ENCODE measurements at regions not wholly inside any gene's neighbourhood (a gene's known extent, or its start where the extent isn't known, plus 50 kb on each side); places are given as distances from the start of the nearest gene placed in this dataset.

GRCh38 chr6:7671581-7671980 is 54.3 kb upstream of the BMP6 start:
- Mint-ChIP-seq H3K4me3 (no peak overlapping the region), H3K4me1 (peaks cover 3% of the 10 kb centered on the region), H3K27me3 (ENCODE audit: low read depth in 3 of 3) (peaks cover 2 to 8% (median 3%) of the 10 kb centered on the region in 3 donors), H3K27ac (no peak overlapping the region), H3K9me3 (peaks cover 0 to 1% (median 0%) of the 10 kb centered on the region in 7 donors), H3K36me3 (no peaks in the 10 kb centered on the region)
- intact Hi-C loops (cut with micrococcal nuclease): no loop called here
- Histone ChIP-seq H3K4me2 (replicated peaks; ENCODE audit: extremely low read depth, low read length, poor library complexity, severe bottlenecking) (no peak overlapping the region), H3K9ac (ENCODE audit: insufficient read depth, low read length, poor library complexity, severe bottlenecking) (no peak overlapping the region), H3K27ac (ENCODE audit: low read depth in 1 of 2, low read length in 2 of 2) (no peak overlapping the region), H3K36me3 (replicated peaks in 1 of 2; ENCODE audit: control insufficient read depth in 1 of 2, insufficient read depth in 2 of 2, low read length in 2 of 2) (no peaks in the 10 kb centered on the region), H3K4me1 (ENCODE audit: control insufficient read depth in 1 of 2, insufficient read depth in 2 of 2, low read length in 2 of 2) (no peaks in the 10 kb centered on the region), H2AFZ (ENCODE audit: insufficient read depth, low read depth, low read length, poor library complexity, severe bottlenecking) (no peak overlapping the region), H3K4me3 (replicated peaks in 1 of 3; ENCODE audit: low read depth in 2 of 3, low read length in 3 of 3) (no peak overlapping the region), H3K79me2 (ENCODE audit: insufficient read depth, low read length) (no peaks in the 10 kb centered on the region), H4K20me1 (ENCODE audit: insufficient read depth, low read length) (no peaks in the 10 kb centered on the region), H3K9me3 (replicated peaks in 1 of 2; ENCODE audit: control insufficient read depth in 1 of 2, insufficient read depth in 1 of 2, low read length in 2 of 2) (no peaks in the 10 kb centered on the region), H3K27me3 (ENCODE audit: control insufficient read depth in 2 of 2, insufficient read depth in 2 of 2, low read length in 2 of 2) (no peaks in the 10 kb centered on the region)
- no peak for TF ChIP-seq CTCF (IDR thresholded peaks at IDR 0.05)
- no peak for DNase-seq
- no CpG with 5 or more reads among the region's 3 CpGs for WGBS (ENCODE audit: insufficient coverage)

- TF ChIP-seq CTCF (IDR thresholded peaks at IDR 0.05): no peak
- Histone ChIP-seq H3K36me3 (replicated peaks in 1 of 2; ENCODE audit: control insufficient read depth in 1 of 2, insufficient read depth in 2 of 2, low read length in 2 of 2) (no peaks in the 10 kb centered on the region), H3K4me1 (ENCODE audit: control insufficient read depth in 1 of 2, insufficient read depth in 2 of 2, low read length in 2 of 2) (no peaks in the 10 kb centered on the region), H3K9ac (ENCODE audit: insufficient read depth, low read length, poor library complexity, severe bottlenecking) (no peak overlapping the region), H3K9me3 (replicated peaks in 1 of 2; ENCODE audit: control insufficient read depth in 1 of 2, insufficient read depth in 1 of 2, low read length in 2 of 2) (no peaks in the 10 kb centered on the region), H3K79me2 (ENCODE audit: insufficient read depth, low read length) (no peaks in the 10 kb centered on the region), H4K20me1 (ENCODE audit: insufficient read depth, low read length) (no peaks in the 10 kb centered on the region), H2AFZ (ENCODE audit: insufficient read depth, low read depth, low read length, poor library complexity, severe bottlenecking) (no peak overlapping the region), H3K4me2 (replicated peaks; ENCODE audit: extremely low read depth, low read length, poor library complexity, severe bottlenecking) (no peak overlapping the region), H3K27ac (ENCODE audit: low read depth in 1 of 2, low read length in 2 of 2) (no peak overlapping the region), H3K27me3 (ENCODE audit: control insufficient read depth in 2 of 2, insufficient read depth in 2 of 2, low read length in 2 of 2) (no peaks in the 10 kb centered on the region), H3K4me3 (replicated peaks in 1 of 3; ENCODE audit: low read depth in 2 of 3, low read length in 3 of 3) (no peak overlapping the region)
- no peaks in the 10 kb centered on the region for H3K36me3 Mint-ChIP-seq
- peaks cover 2 to 5% (median 3%) of the 10 kb centered on the region in 3 donors for H3K27me3 Mint-ChIP-seq (ENCODE audit: low read depth in 3 of 3)
- H3K4me3 Mint-ChIP-seq: no peak overlapping the region
- H3K27ac Mint-ChIP-seq: no peak overlapping the region
- intact Hi-C loops (cut with micrococcal nuclease): no loop called here
- H3K4me1 Mint-ChIP-seq: peaks cover 3% of the 10 kb centered on the region
- no peak for DNase-seq
- 97% methylated on average over 11 of the region's 20 CpGs for whole genome bisulfite sequencing (ENCODE audit: insufficient coverage)
- peaks cover 0 to 1% (median 0%) of the 10 kb centered on the region in 7 donors for H3K9me3 Mint-ChIP-seq
These were observed 53.5 kb upstream of the BMP6 start for GRCh38 chr6:7672066-7673062.

Data from CD14-positive monocyte (primary cell).